CD8-positive, alpha-beta memory T cell (primary cell): ENCODE measurements at regions not wholly inside any gene's neighbourhood (a gene's known extent, or its start where the extent isn't known, plus 50 kb on each side); places are given as distances from the start of the nearest gene placed in this dataset.

Experiments used
- CTCF ChIA-PET: fragments of 350-600 bp; sonication (Branson Sonifier 250); formaldehyde crosslinking; loops from one replicate; lab custom pipeline; 2021; ENCODE audit warnings: antibody characterized with exemption; lab: Charles Lee
- POLR2A ChIA-PET: fragments of 350-600 bp; sonication (Branson Sonifier 250); formaldehyde crosslinking; loops from one replicate; lab custom pipeline; 2021; ENCODE audit warnings: antibody characterized with exemption; lab: Charles Lee
- DNase-seq, 5 donors: peaks; one replicate each; pipeline versions ENCODE4 v3.0.0 to v3.0.0-alpha.2; 2020 to 2022; ENCODE audit warnings: mixed read lengths in 1 of 5
- H3K27ac ChIP-seq: one replicate; pipeline ENCODE4 v1.7.0; 2013; ENCODE audit warnings: low read depth, mild to moderate bottlenecking, low read length, moderate library complexity
- H3K27me3 ChIP-seq: 2 replicates; pipeline ENCODE4 v1.7.0; 2013; ENCODE audit warnings: low read length, mild to moderate bottlenecking; ENCODE audit not compliant: insufficient read depth, poor library complexity, severe bottlenecking
- H3K36me3 ChIP-seq: 2 replicates; pipeline ENCODE4 v1.7.0; 2013; ENCODE audit warnings: mild to moderate bottlenecking, low read length, moderate library complexity; ENCODE audit not compliant: insufficient read depth
- H3K4me1 ChIP-seq: 2 replicates; pipeline ENCODE4 v1.7.0; 2013; ENCODE audit warnings: mild to moderate bottlenecking, low read length, moderate library complexity; ENCODE audit not compliant: insufficient read depth
- H3K4me3 ChIP-seq: 2 replicates; pipeline ENCODE4 v1.7.0; 2013; ENCODE audit warnings: mild to moderate bottlenecking, low read length
- H3K9me3 ChIP-seq: 2 replicates; pipeline ENCODE4 v1.7.0; 2013; ENCODE audit warnings: mild to moderate bottlenecking, low read length
- H3K27ac Mint-ChIP-seq, 8 donors: one replicate each; pipeline ENCODE4 v1.8.0; 2020 to 2021; ENCODE audit warnings: mixed read lengths in 8 of 8, mild to moderate bottlenecking in 6 of 8, inconsistent platforms in 3 of 8, moderate library complexity in 3 of 8
- H3K27me3 Mint-ChIP-seq, 2 donors: one replicate each; pipeline ENCODE4 v1.8.0; 2020 to 2021; ENCODE audit warnings: mixed read lengths in 2 of 2, mild to moderate bottlenecking in 1 of 2, moderate library complexity in 1 of 2
- H3K36me3 Mint-ChIP-seq, 3 donors: one replicate each; pipeline ENCODE4 v1.8.0; 2020 to 2021; ENCODE audit warnings: mixed read lengths in 3 of 3, inconsistent platforms in 1 of 3, mild to moderate bottlenecking in 1 of 3
- H3K4me1 Mint-ChIP-seq, 3 donors: one replicate each; pipeline ENCODE4 v1.8.0; 2020 to 2021; ENCODE audit warnings: mixed read lengths in 3 of 3, inconsistent platforms in 1 of 3, mild to moderate bottlenecking in 1 of 3
- H3K4me3 Mint-ChIP-seq, 7 donors: one replicate each; pipeline ENCODE4 v1.8.0; 2020 to 2021; ENCODE audit warnings: mixed read lengths in 7 of 7, mild to moderate bottlenecking in 6 of 7, moderate library complexity in 4 of 7, inconsistent platforms in 2 of 7
- H3K9me3 Mint-ChIP-seq, 5 donors: one replicate each; pipeline ENCODE4 v1.8.0; 2020 to 2022; ENCODE audit warnings: mixed read lengths in 5 of 5, mild to moderate bottlenecking in 3 of 5, moderate library complexity in 2 of 5, inconsistent platforms in 1 of 5

- ChIA-PET POLR2A (no interaction called here), CTCF (no interaction called here)
- no peak overlapping the region for H3K27ac Mint-ChIP-seq
Observed at GRCh38 chr1:230507666-230508402, 81.7 kb upstream of the PGBD5 start.

GRCh38 chr1:230507236-230507635 is 81.1 kb upstream of the PGBD5 start:
- H3K9me3 Mint-ChIP-seq = no peaks in the 10 kb centered on the region
- peaks cover 4 to 23% of the 10 kb centered on the region in 2 donors for H3K27me3 Mint-ChIP-seq
- H3K36me3 ChIP-seq = no peaks in the 10 kb centered on the region
- ChIA-PET CTCF (no interaction called here), POLR2A (no interaction called here)
- no peak overlapping the region for H3K27ac ChIP-seq
- no peaks in the 10 kb centered on the region for H3K36me3 Mint-ChIP-seq
- H3K27ac Mint-ChIP-seq = no peak overlapping the region
- H3K4me1 Mint-ChIP-seq = peaks cover 4 to 8% (median 4%) of the 10 kb centered on the region in 3 donors
- H3K9me3 ChIP-seq = no peaks in the 10 kb centered on the region
- no peaks in the 10 kb centered on the region for H3K4me1 ChIP-seq
- DNase-seq = no peak
- H3K4me3 Mint-ChIP-seq = no peak overlapping the region
- H3K27me3 ChIP-seq = no peaks in the 10 kb centered on the region
- no peak overlapping the region for H3K4me3 ChIP-seq

More at GRCh38 chr1:230507666-230508402, 81.7 kb upstream of the PGBD5 start:
- Mint-ChIP-seq H3K36me3 (no peaks in the 10 kb centered on the region), H3K27me3 (peaks cover 6 to 29% of the 10 kb centered on the region in 2 donors), H3K4me3 (no peak overlapping the region), H3K4me1 (peaks cover 4 to 8% (median 4%) of the 10 kb centered on the region in 3 donors), H3K9me3 (no peaks in the 10 kb centered on the region)
- Histone ChIP-seq H3K4me3 (no peak overlapping the region), H3K4me1 (no peaks in the 10 kb centered on the region), H3K36me3 (no peaks in the 10 kb centered on the region), H3K9me3 (no peaks in the 10 kb centered on the region), H3K27me3 (no peaks in the 10 kb centered on the region), H3K27ac (no peak overlapping the region)
- DNase-seq = no peak

- POLR2A ChIA-PET = no interaction called here
- H3K36me3 Mint-ChIP-seq = no peaks in the 10 kb centered on the region
Observed at GRCh38 chr1:230506451-230506850, 80.3 kb upstream of the PGBD5 start.

GRCh38 chr1:230504310-230504709 is 78.2 kb upstream of the PGBD5 start:
- Mint-ChIP-seq H3K36me3 (no peaks in the 10 kb centered on the region), H3K4me3 (no peak overlapping the region), H3K27ac (no peak overlapping the region), H3K27me3 (peaks cover 6 to 18% of the 10 kb centered on the region in 2 donors), H3K9me3 (no peaks in the 10 kb centered on the region), H3K4me1 (peaks cover 4 to 8% (median 4%) of the 10 kb centered on the region in 3 donors)
- Histone ChIP-seq H3K4me1 (no peaks in the 10 kb centered on the region), H3K27me3 (no peaks in the 10 kb centered on the region), H3K36me3 (no peaks in the 10 kb centered on the region), H3K27ac (no peak overlapping the region), H3K4me3 (no peak overlapping the region), H3K9me3 (no peaks in the 10 kb centered on the region)
- CTCF ChIA-PET = no interaction called here
- DNase-seq = no peak
- POLR2A ChIA-PET = no interaction called here

More at GRCh38 chr1:230506451-230506850, 80.3 kb upstream of the PGBD5 start:
- no peak for DNase-seq
- CTCF ChIA-PET = no interaction called here
- Histone ChIP-seq H3K4me1 (no peaks in the 10 kb centered on the region), H3K27me3 (no peaks in the 10 kb centered on the region), H3K4me3 (no peak overlapping the region), H3K27ac (no peak overlapping the region), H3K9me3 (no peaks in the 10 kb centered on the region), H3K36me3 (no peaks in the 10 kb centered on the region)
- Mint-ChIP-seq H3K4me1 (peaks cover 4 to 8% (median 4%) of the 10 kb centered on the region in 3 donors), H3K9me3 (no peaks in the 10 kb centered on the region), H3K4me3 (no peak overlapping the region), H3K27me3 (peaks cover 4 to 23% of the 10 kb centered on the region in 2 donors), H3K27ac (no peak overlapping the region)

GRCh38 chr1:230503726-230504125 is 77.6 kb upstream of the PGBD5 start:
- H3K36me3 ChIP-seq = no peaks in the 10 kb centered on the region
- Mint-ChIP-seq H3K27me3 (peaks cover 9 to 18% of the 10 kb centered on the region in 2 donors), H3K9me3 (no peaks in the 10 kb centered on the region), H3K36me3 (no peaks in the 10 kb centered on the region), H3K27ac (no peak overlapping the region), H3K4me3 (no peak overlapping the region), H3K4me1 (peaks cover 4 to 8% (median 4%) of the 10 kb centered on the region in 3 donors)
- no peak for DNase-seq
- no peak overlapping the region for H3K4me3 ChIP-seq
- H3K27ac ChIP-seq = no peak overlapping the region
- no peaks in the 10 kb centered on the region for H3K27me3 ChIP-seq
- H3K9me3 ChIP-seq = no peaks in the 10 kb centered on the region
- H3K4me1 ChIP-seq = no peaks in the 10 kb centered on the region
- ChIA-PET POLR2A (no interaction called here), CTCF (no interaction called here)

- H3K9me3 Mint-ChIP-seq = no peaks in the 10 kb centered on the region
- Histone ChIP-seq H3K9me3 (no peaks in the 10 kb centered on the region), H3K4me3 (no peak overlapping the region), H3K27ac (no peak overlapping the region), H3K36me3 (no peaks in the 10 kb centered on the region), H3K4me1 (no peaks in the 10 kb centered on the region), H3K27me3 (no peaks in the 10 kb centered on the region)
- no peak overlapping the region for H3K27ac Mint-ChIP-seq
- no peak for DNase-seq
- ChIA-PET POLR2A (no interaction called here), CTCF (no interaction called here)
- no peak overlapping the region for H3K4me3 Mint-ChIP-seq
- H3K27me3 Mint-ChIP-seq = peaks cover 12 to 21% of the 10 kb centered on the region in 2 donors
- H3K36me3 Mint-ChIP-seq = no peaks in the 10 kb centered on the region
- H3K4me1 Mint-ChIP-seq = peaks cover 4 to 8% (median 4%) of the 10 kb centered on the region in 3 donors
Observed at GRCh38 chr1:230502996-230503395, 76.9 kb upstream of the PGBD5 start.

- Histone ChIP-seq H3K4me3 (no peak overlapping the region), H3K27me3 (no peaks in the 10 kb centered on the region), H3K27ac (no peak overlapping the region), H3K36me3 (no peaks in the 10 kb centered on the region), H3K4me1 (no peaks in the 10 kb centered on the region), H3K9me3 (no peaks in the 10 kb centered on the region)
- no peaks in the 10 kb centered on the region for H3K9me3 Mint-ChIP-seq
- no peak for DNase-seq
- H3K27me3 Mint-ChIP-seq = peaks cover 15 to 17% of the 10 kb centered on the region in 2 donors
- ChIA-PET CTCF (no interaction called here), POLR2A (no interaction called here)
- no peak overlapping the region for H3K4me3 Mint-ChIP-seq
- H3K4me1 Mint-ChIP-seq = peaks cover 0 to 2% (median 0%) of the 10 kb centered on the region in 3 donors
- no peak overlapping the region for H3K27ac Mint-ChIP-seq
- no peaks in the 10 kb centered on the region for H3K36me3 Mint-ChIP-seq
Observed at GRCh38 chr1:230502306-230502705, 76.2 kb upstream of the PGBD5 start.

- Mint-ChIP-seq H3K9me3 (no peaks in the 10 kb centered on the region), H3K36me3 (no peaks in the 10 kb centered on the region), H3K4me3 (no peak overlapping the region), H3K27ac (no peak overlapping the region), H3K4me1 (no peaks in the 10 kb centered on the region), H3K27me3 (peaks cover 15 to 17% of the 10 kb centered on the region in 2 donors)
- ChIA-PET POLR2A (no interaction called here), CTCF (no interaction called here)
- Histone ChIP-seq H3K4me3 (no peak overlapping the region), H3K4me1 (no peaks in the 10 kb centered on the region), H3K36me3 (no peaks in the 10 kb centered on the region), H3K9me3 (no peaks in the 10 kb centered on the region), H3K27me3 (no peaks in the 10 kb centered on the region), H3K27ac (no peak overlapping the region)
- no peak for DNase-seq
Observed at GRCh38 chr1:230501849-230502248, 75.7 kb upstream of the PGBD5 start.
